Heart left ventricle (tissue), 13 donors: ENCODE measurements at regions not wholly inside any gene's neighbourhood (a gene's known extent, or its start where the extent isn't known, plus 50 kb on each side); places are given as distances from the start of the nearest gene placed in this dataset.

Experiments used
- POLR2A ChIP-seq, 2 donors: fragments of 450-650 bp; IDR thresholded peaks; one replicate each; pipeline ENCODE4 v1.6.1; 2017; ENCODE audit warnings: antibody characterized with exemption in 2 of 2, mild to moderate bottlenecking in 2 of 2, moderate library complexity in 2 of 2
- TF ChIP-seq, protein P1 (sequence below), 12 donors: fragments of 200-600 bp; sonication (generic) in 4 of 12; IDR thresholded peaks; one replicate each; pipeline versions ENCODE4 v1.5.0 to v1.8.0; 2018 to 2022; ENCODE audit warnings: antibody characterized with exemption in 12 of 12, mild to moderate bottlenecking in 5 of 12
- donor health status: ischemic (EF 13 %, LVEDD 7.1; RV severe dilation, severe dysfunction).
- donor health status: DM: no; HTN: yes; CAD: no.
- donor health status: DM: no; HTN: no; CAD: no.
- donor health status: ischemic (EF 25% LVEDD 6.9; RV normal size, moderate dysfunction).
- donor health status: ischemic (EF 25% LVEDD 5.7; RV mildly dilated, moderate dysfunction).
- donor health status: ischemic (EF 35%, LVEDD 5.7; RV mildly dilated, moderate dysfunction).
- donor health status: nonischemic (EF 11% LVEDD 7.7; RV severe dilation, severe dysfunction).
- donor health status: DM: yes; HTN: yes; CAD: no.
- donor health status: PGD.
- donor health status: ischemic (EF 29% LVEDD 5.4; RV normal size, mild dysfunction).
- donor health status: nonischemic (EF 23%, LVEDD 6.1; RV moderate dilation, normal function).

DNA sequence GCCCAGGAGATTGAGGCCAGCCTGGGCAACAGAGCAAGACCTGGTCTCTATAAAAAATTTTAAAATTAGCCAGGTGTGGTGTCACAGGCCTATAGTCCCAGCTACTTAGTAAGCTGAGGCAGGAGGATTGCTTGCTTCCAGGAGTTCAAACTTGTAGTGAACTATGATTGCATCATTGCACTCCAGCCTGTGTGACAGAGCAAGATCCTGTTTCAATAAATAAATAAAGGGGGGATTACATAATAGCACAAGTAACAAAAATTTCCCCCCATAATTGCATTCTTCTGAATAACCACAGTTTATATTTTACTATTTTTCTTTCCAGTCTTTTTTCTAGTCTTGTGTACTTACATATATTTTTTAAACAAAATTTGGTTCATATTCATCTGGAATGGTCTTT is 135.6 kb downstream of the CHIC2 start:
- TF ChIP-seq, protein P1, sequence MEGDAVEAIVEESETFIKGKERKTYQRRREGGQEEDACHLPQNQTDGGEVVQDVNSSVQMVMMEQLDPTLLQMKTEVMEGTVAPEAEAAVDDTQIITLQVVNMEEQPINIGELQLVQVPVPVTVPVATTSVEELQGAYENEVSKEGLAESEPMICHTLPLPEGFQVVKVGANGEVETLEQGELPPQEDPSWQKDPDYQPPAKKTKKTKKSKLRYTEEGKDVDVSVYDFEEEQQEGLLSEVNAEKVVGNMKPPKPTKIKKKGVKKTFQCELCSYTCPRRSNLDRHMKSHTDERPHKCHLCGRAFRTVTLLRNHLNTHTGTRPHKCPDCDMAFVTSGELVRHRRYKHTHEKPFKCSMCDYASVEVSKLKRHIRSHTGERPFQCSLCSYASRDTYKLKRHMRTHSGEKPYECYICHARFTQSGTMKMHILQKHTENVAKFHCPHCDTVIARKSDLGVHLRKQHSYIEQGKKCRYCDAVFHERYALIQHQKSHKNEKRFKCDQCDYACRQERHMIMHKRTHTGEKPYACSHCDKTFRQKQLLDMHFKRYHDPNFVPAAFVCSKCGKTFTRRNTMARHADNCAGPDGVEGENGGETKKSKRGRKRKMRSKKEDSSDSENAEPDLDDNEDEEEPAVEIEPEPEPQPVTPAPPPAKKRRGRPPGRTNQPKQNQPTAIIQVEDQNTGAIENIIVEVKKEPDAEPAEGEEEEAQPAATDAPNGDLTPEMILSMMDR (IDR thresholded peaks at IDR 0.05): no peak
- no peak for TF ChIP-seq POLR2A (IDR thresholded peaks at IDR 0.05)
